Mucosa of stomach (tissue), 1 donor: ENCODE measurements at regions not wholly inside any gene's neighbourhood (a gene's known extent, or its start where the extent isn't known, plus 50 kb on each side); places are given as distances from the start of the nearest gene placed in this dataset.
"Not testable (repeated sequence)": the region's sequence is repeated elsewhere in the genome, so short reads cannot be mapped to it uniquely, and the experiment has no call there.

ENCODE experiments used
- H3K27me3 ChIP-seq: one replicate; pipeline ENCODE4 v1.7.0; 2013; ENCODE audit warnings: mild to moderate bottlenecking, low read length; ENCODE audit not compliant: control insufficient read depth, insufficient read depth
- H3K36me3 ChIP-seq: one replicate; pipeline ENCODE4 v1.7.0; 2013; ENCODE audit warnings: low read length; ENCODE audit not compliant: control insufficient read depth, insufficient read depth
- H3K4me1 ChIP-seq: one replicate; pipeline ENCODE4 v1.7.0; 2013; ENCODE audit warnings: mild to moderate bottlenecking, low read length; ENCODE audit not compliant: control insufficient read depth, insufficient read depth
- H3K4me3 ChIP-seq: one replicate; pipeline ENCODE4 v1.7.0; 2013; ENCODE audit warnings: low read length
- H3K9ac ChIP-seq: one replicate; pipeline ENCODE4 v1.7.0; 2013; ENCODE audit warnings: mild to moderate bottlenecking, low read length, moderate library complexity
- H3K9me3 ChIP-seq: one replicate; pipeline ENCODE4 v1.7.0; 2013; ENCODE audit warnings: mild to moderate bottlenecking, low read length, moderate library complexity; ENCODE audit not compliant: control insufficient read depth
- donor health status: Pancreatic carcinoma.

DNA sequence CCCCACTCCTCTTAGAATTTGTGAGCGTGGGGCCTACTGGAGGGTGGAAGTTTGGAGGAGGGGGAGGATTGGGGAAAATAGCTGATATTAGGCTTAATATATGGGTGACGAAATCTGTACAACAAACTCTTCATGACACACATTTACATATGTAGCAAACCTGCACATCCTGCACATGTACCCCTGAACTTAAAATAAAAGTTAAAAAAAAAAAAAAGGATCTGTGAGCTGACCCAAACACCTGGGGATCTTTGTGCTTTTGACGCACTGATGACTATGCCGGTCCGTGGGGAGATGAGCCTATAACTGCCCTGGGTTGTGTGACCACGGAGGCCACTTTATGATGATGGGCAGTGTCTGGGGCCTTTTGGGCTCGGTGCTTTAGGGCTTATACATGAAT, 107.7 kb downstream of the IGLL1 start:
- H3K9me3 ChIP-seq, H3K36me3 ChIP-seq, H3K4me1 ChIP-seq, H3K4me3 ChIP-seq, H3K27me3 ChIP-seq, H3K9ac ChIP-seq: not testable (repeated sequence)

DNA sequence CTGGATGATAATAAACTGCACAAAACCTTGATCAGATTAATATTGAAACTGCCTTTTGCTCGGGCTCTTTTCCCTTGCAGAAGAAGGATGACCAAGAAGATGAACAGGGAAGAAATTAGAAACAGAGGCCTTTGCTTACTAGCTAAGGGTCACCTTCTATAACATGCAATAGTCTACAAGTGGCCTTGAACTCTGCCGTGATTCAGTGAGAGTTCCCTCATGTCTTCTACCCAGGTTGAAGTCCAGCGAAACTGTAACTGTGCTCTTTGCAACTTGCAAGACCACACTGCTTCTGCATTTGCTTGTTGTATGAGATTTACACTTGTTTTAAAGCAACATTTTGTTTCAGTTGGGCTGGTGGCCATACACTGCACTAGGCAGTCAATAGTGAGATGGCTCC, 108.4 kb downstream of the IGLL1 start:
- Histone ChIP-seq H3K4me3 (no peak overlapping the region), H3K36me3 (no peaks in the 10 kb centered on the region), H3K27me3 (no peaks in the 10 kb centered on the region), H3K4me1 (no peaks in the 10 kb centered on the region), H3K9me3 (no peaks in the 10 kb centered on the region), H3K9ac (no peak overlapping the region)

DNA sequence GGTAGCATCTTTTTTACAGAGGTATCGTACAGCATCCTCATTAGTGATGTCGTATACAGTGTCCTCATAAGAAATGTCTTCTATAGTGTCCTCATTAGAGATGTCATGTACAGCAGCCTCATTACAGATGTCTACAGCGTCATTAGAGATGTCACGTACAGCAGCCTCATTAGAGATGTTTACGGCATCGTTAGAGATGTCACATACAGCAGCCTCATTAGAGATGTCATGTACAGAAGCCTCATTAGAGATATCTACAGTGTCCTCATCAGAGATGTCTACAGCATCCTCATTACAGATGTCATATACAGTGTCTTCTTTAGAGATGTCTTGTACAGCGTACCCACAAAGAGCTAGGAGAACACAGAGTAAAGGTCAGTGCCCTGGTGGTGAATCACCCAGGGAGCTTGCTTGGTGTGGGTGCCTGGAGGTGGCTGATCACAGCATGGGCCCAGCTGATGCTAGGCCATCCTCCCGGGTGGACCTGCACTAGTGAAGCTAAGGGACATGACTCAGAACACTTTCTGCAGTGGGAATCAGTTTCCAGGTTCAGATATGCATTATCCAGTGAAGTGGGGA, 109.2 kb downstream of the IGLL1 start:
- H3K4me1 ChIP-seq: no peaks in the 10 kb centered on the region
- no peaks in the 10 kb centered on the region for H3K9me3 ChIP-seq
- no peak overlapping the region for H3K4me3 ChIP-seq
- H3K36me3 ChIP-seq: no peaks in the 10 kb centered on the region
- H3K27me3 ChIP-seq: no peaks in the 10 kb centered on the region
- no peak overlapping the region for H3K9ac ChIP-seq

DNA sequence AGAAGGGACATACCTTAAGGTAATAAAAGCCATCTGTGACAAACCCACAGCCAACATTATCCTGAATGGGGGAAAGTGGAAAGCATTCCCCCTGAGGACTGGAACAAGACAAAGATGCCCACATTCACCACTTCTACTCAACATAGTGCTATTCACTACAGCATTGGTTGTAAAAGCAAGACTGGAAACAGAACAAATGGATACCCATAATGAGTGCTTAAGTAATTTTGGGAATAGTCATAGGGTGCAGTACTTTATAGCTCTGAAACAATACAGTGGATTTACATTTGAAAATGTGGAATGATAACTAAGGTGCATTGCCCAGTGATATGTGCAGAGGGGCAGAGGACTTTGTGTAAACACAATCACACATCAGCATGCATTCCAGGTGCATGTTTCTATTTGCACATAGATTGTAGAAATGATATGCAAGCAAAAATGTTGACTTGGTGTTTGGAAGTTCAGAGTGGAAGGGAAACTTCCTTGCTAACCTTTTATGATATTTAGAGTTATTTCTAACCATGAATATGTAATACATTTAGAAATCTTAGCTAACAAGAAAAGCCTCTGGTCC, 112.3 kb downstream of the IGLL1 start:
- Histone ChIP-seq H3K4me3 (no peak overlapping the region), H3K36me3 (no peaks in the 10 kb centered on the region), H3K9me3 (no peaks in the 10 kb centered on the region), H3K9ac (no peak overlapping the region), H3K27me3 (no peaks in the 10 kb centered on the region), H3K4me1 (no peaks in the 10 kb centered on the region)

DNA sequence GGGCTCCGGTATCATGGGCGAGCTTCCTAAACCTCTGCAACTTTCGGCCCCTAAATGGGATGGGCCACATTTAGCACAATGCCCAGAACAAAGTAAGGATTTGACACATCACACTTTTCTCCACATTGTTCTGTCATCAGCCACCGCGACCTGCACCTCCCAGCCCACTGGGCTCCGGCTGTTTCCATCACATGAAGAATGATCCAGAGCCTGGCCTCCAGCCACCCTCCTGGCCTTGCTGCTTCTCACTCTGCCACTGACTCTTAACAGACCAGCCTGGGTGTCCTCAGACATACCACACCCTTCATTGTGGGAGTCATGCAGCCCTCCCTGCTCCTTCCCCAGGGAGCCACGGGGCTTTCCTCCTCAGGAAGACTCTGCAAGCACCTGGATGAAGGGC, 113.7 kb downstream of the IGLL1 start:
- H3K9me3 ChIP-seq: no peaks in the 10 kb centered on the region
- H3K27me3 ChIP-seq: no peaks in the 10 kb centered on the region
- H3K9ac ChIP-seq: no peak overlapping the region
- no peaks in the 10 kb centered on the region for H3K4me1 ChIP-seq
- no peaks in the 10 kb centered on the region for H3K36me3 ChIP-seq
- no peak overlapping the region for H3K4me3 ChIP-seq

DNA sequence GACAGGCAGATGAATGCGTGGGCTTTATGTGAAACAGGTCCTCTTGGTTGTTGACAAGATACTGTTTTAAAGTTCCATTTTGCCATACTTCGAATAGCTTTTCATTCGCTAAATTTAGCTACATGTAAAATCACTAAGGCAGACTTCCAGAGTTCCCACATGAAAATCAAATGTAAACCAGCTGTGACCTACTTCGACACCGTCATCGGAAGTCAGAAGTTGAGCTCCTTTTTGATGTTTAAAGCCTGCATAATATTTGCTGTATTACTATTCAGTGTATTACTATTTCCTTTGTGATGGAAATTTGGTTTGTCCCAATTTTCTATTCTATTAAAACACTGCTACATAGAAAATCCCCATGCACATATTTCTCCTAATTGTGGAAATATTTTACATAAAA, 115.3 kb downstream of the IGLL1 start:
- H3K36me3 ChIP-seq, H3K4me1 ChIP-seq, H3K9ac ChIP-seq, H3K4me3 ChIP-seq, H3K27me3 ChIP-seq, H3K9me3 ChIP-seq: not testable (repeated sequence)

DNA sequence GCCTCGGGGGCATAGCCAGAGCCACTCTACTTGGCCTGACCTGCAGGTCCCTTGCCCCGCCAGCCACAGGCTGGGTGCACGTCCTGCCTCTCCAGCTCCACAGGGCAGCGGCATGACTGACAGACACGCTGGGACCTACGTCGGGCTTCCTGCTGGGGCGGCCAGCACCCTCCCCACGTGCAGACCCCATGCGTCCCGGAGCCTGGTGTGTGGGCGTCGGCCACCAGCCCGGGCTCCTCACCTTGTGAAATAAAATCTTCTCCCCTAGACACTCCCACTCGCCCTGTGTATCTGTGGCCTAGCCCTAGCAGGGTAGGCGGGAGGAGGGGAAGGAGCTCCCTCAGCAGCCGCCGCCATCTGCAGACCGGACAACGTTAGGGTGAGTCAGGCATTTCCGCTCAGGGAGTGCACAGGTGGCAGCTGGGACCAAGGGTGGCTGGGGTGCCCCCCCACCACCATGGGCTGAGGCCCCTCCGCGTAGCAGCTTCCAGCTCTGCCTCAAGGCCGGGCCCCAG, 119.5 kb downstream of the IGLL1 start:
- H3K4me1 ChIP-seq, H3K27me3 ChIP-seq, H3K9me3 ChIP-seq, H3K36me3 ChIP-seq, H3K4me3 ChIP-seq, H3K9ac ChIP-seq: not testable (repeated sequence)

DNA sequence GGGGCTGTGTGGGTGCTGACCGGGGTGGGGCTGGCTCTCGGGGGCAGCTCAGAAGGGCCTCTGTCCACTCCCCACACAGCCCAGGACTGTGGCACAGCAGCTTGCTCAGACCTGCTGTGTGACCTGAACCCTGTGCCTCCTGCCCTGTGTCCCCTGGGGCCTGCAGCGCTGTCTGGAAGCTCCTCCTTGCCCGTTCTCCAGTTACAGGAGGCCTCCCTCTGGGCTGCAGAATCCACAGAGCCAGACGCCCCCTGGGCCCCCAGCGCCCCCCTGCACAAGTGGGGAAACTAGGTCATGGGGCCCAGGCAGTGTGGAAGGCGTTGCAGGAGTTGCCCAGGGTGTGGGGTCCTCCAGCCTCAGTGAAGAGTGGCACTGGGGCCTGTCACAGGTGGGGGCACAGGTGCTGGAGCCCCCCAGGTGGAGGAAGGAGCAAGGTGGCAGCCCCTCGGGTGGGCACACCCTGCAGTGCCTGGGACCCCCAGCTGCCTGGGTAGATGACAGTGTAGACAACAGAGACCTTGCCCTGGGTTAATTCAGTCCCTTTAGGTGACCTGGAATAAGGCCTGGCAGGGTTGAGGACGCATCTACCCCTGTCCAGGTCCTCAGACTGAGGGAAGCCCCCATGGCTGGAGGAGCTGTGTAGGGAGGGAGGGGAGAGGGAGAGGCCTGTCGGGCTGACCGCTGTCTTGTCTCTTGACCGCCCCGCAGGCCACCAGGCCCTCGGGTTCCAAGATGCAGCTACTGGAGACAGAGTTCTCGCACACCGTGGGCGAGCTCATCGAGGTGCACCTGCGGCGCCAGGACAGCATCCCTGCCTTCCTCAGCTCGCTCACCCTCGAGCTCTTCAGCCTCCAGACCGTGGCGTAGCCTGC, 120.2 kb downstream of the IGLL1 start:
- not testable (repeated sequence) for H3K4me3 ChIP-seq, H3K27me3 ChIP-seq, H3K4me1 ChIP-seq, H3K9me3 ChIP-seq, H3K9ac ChIP-seq, H3K36me3 ChIP-seq

DNA sequence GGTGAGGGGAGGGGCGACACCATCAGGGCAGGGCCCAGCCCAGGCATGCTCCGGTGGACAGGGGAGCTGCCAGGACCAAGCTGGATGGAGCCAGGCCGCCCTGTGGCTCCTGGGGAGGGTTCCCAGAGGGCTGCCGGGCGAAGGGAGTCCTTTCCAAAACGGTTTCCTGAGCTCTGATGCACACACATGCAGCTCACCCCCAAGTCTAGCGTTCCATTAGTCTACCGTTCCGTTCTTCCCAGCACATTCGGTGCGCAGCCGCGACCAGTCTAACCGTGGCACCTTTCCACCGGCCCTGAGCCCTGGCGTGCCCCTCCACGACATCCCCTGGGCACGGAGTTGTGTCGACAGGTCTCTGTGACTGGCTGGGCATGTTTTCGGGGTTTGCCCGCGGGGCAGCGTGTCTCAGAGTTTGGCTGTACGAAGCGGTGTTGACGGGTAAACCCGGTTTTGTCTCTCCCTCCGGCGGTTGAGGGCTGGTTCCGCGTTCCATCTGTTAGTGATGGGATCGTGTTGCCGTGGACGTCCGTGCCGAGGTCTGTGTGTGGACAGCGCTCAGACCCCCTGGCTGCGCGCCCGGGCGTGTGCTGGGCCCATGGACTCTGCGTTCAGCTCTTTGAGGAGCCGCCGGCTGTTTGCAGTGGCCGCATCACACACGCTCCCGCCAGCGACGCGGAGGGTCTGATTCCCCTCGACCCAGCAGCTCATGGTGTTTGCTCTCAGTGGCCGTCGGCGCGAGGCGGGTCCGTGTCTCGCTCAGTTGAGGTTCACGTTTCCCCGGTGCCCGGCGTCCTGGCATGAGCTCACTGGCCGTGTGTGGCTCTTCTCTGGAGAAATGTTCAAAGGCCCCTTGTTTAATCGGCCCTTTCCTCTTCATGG, 121.2 kb downstream of the IGLL1 start:
- Histone ChIP-seq H3K9ac (no peak overlapping the region), H3K36me3 (no peaks in the 10 kb centered on the region), H3K9me3 (no peaks in the 10 kb centered on the region), H3K27me3 (no peaks in the 10 kb centered on the region), H3K4me1 (no peaks in the 10 kb centered on the region), H3K4me3 (no peak overlapping the region)

DNA sequence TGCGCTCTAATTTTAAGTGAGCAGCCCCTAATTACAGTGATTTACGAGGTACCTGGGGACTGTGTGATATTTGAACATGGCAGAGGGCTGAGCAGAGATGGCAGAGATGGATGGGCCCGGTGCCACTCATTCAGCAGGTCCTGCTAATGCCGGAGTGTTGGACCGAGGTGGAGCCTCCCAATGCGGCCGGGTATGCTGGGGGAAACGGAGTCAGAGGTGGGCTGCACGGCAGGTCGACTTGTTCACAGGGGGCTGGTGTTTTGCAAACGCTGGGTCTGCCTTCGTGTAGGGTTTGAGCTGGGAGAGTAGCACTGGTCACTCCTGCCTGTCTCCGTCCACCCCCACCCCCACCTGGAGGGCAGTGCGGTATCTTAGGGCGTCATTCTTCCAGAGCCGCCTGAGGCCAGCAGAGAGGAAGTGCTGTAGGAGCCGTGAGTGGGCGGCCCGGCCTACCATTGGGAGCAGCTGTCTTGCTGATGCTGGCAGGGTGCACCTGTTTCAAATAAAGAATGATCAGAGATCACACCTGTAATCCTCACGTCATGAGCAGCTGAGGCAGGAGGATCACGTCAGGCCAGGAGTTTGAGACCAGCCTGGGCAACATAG, 122.6 kb downstream of the IGLL1 start:
- Histone ChIP-seq H3K36me3 (no peaks in the 10 kb centered on the region), H3K9me3 (no peaks in the 10 kb centered on the region), H3K27me3 (no peaks in the 10 kb centered on the region), H3K4me1 (no peaks in the 10 kb centered on the region), H3K9ac (no peak overlapping the region), H3K4me3 (no peak overlapping the region)

DNA sequence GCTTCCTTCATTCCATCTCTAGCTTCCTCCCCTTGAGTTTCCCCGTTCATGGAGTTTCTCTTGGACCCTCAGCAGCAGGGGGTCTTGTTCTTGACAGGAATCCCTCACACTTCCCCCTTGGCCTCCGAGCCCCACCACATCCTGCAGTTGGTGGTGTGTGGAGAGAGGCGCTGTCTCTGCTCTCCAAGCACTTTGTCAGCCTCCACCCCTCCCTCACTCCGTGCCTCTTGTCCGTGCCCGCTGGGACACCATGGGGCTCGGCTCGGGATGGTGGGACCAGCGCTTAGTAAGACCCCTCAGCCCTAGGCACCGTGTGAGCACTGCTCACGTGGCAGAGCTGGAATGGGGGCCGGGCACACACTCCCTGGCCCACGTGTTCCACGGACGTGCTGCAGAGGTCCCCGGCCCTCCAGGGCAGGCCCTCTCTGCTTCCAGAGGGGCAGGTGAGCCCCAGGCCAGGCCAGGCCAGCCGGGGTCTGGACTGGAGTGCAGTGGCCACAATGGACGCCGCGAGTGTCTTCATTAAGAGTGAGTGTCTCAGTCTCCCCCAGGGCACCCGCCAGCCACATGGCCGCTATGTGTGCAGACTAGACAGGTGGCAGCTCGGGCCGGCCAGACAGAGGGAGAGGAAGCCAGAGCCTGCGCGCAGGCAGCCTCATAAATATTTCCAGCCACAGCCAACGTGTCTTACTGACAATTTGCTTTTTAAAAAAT, 123.3 kb downstream of the IGLL1 start:
- H3K9me3 ChIP-seq, H3K27me3 ChIP-seq, H3K4me1 ChIP-seq, H3K36me3 ChIP-seq, H3K4me3 ChIP-seq, H3K9ac ChIP-seq: not testable (repeated sequence)
